DOHH2 (cell line): ENCODE measurements at regions not wholly inside any gene's neighbourhood (a gene's known extent, or its start where the extent isn't known, plus 50 kb on each side); places are given as distances from the start of the nearest gene placed in this dataset.

Source experiments
- EZH2phosphoT487 ChIP-seq: fragments of 200-600 bp; sonication (generic); IDR thresholded peaks from 2 replicates; pipeline ENCODE4 v1.6.1; 2017; ENCODE audit warnings: borderline replicate concordance, mild to moderate bottlenecking, antibody characterized with exemption, low read length, moderate library complexity, mixed read lengths
- TF ChIP-seq, protein P1 (sequence below): fragments of 200-600 bp; sonication (generic); IDR thresholded peaks from one replicate; pipeline ENCODE4 v1.5.1; 2014; ENCODE audit warnings: antibody characterized with exemption, mild to moderate bottlenecking, low read depth, low read length; ENCODE audit not compliant: poor library complexity, severe bottlenecking

DNA sequence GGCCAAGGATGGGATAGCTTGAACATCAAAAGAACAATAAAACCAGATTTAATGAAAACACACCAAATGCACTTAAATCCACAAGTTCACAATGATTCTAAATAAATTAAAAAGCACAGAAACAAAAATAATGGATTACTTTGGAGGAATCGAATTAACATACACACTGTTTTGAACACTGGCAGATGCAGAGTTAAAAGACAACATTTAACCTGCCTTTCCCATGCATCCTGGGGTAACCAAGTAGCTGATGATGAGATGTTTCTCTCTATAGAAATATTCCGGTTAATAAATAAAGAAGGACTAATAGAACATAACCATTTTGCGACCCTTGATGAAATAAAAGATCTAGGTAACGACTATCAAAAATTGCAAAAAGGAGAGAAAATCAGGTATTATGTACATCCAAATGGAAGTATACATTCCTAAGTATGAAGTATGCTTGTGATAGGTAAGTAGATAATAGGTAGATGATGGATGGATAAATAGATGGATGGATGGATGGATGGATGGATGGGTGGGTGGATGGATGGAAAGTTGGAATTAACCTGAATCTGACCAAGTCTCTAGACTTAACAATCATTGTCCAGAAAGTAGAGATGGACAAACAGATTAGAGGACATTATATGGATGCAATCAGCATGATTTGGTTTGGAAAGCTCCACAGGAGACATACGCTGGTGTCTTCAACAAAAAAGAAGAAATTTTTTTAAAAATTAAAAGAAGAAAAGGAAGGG is 57.4 kb upstream of the MYCN start:
- TF ChIP-seq, protein P1, sequence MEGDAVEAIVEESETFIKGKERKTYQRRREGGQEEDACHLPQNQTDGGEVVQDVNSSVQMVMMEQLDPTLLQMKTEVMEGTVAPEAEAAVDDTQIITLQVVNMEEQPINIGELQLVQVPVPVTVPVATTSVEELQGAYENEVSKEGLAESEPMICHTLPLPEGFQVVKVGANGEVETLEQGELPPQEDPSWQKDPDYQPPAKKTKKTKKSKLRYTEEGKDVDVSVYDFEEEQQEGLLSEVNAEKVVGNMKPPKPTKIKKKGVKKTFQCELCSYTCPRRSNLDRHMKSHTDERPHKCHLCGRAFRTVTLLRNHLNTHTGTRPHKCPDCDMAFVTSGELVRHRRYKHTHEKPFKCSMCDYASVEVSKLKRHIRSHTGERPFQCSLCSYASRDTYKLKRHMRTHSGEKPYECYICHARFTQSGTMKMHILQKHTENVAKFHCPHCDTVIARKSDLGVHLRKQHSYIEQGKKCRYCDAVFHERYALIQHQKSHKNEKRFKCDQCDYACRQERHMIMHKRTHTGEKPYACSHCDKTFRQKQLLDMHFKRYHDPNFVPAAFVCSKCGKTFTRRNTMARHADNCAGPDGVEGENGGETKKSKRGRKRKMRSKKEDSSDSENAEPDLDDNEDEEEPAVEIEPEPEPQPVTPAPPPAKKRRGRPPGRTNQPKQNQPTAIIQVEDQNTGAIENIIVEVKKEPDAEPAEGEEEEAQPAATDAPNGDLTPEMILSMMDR, result no peak
- TF ChIP-seq EZH2phosphoT487, result no peak
